Activated T-helper 2 cell treated with anti-CD3 and anti-CD28 coated beads, Interferon-gamma antibody, Interleukin-2, Interleukin-4, amounts not matched to agents 10 μg/mL and 5 μg/mL and 100 μg/mL, durations not matched to agents 14 hours and 24 hours and 36 hours (primary cell): ENCODE measurements at regions not wholly inside any gene's neighbourhood (a gene's known extent, or its start where the extent isn't known, plus 50 kb on each side); places are given as distances from the start of the nearest gene placed in this dataset.
"Not testable (repeated sequence)": the region's sequence is repeated elsewhere in the genome, so short reads cannot be mapped to it uniquely, and the experiment has no call there.

ENCODE experiments used
- DNase-seq: peaks from one replicate; pipeline ENCODE4 v3.0.0; 2021; ENCODE audit warnings: low spot score
- H3K27ac Mint-ChIP-seq: one replicate; pipeline ENCODE4 v1.8.0; 2021; ENCODE audit warnings: mixed read lengths
- H3K27me3 Mint-ChIP-seq: one replicate; pipeline ENCODE4 v1.8.0; 2021; ENCODE audit warnings: low read depth, mixed read lengths
- H3K36me3 Mint-ChIP-seq: one replicate; pipeline ENCODE4 v1.8.0; 2021; ENCODE audit warnings: low read depth, mixed read lengths
- H3K4me1 Mint-ChIP-seq: one replicate; pipeline ENCODE4 v1.8.0; 2021; ENCODE audit warnings: low read depth, mixed read lengths
- H3K4me3 Mint-ChIP-seq: one replicate; pipeline ENCODE4 v1.8.0; 2021; ENCODE audit warnings: low read depth, mild to moderate bottlenecking, moderate library complexity, mixed read lengths
- H3K9me3 Mint-ChIP-seq: one replicate; pipeline ENCODE4 v1.8.0; 2021; ENCODE audit warnings: mixed read lengths
- intact Hi-C: fragments of 100-400 bp; cut with micrococcal nuclease; formaldehyde crosslinking; loops from one replicate; pipeline ENCODE4 v1.15.1; 2023

DNA sequence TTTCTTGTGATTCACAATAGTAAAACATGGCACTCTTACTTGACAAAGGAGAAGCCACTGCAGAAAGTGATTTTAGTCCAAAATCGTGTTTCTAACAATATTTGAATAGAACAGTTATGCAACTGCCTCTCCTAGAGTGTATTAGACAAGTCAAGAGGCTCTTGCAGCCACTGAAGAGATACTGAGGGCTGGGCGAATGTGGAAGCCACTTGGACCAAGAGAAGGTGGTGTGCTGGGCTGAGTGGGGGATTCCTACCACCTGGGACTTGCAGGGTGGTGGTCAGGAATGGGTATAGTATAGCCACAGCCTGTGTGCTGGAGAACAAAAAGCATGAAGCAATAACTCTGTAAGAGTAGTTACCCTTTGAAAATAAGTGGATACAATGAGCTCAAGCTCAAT, 223.8 kb upstream of the DNAJC19 start:
- no peak for DNase-seq
- intact Hi-C loops: no loop called here
- no peaks in the 10 kb centered on the region for H3K36me3 Mint-ChIP-seq
- peaks cover 1% of the 10 kb centered on the region for H3K27me3 Mint-ChIP-seq
- H3K4me1 Mint-ChIP-seq: no peaks in the 10 kb centered on the region
- no peak overlapping the region for H3K4me3 Mint-ChIP-seq
- no peak overlapping the region for H3K27ac Mint-ChIP-seq
- no peaks in the 10 kb centered on the region for H3K9me3 Mint-ChIP-seq

DNA sequence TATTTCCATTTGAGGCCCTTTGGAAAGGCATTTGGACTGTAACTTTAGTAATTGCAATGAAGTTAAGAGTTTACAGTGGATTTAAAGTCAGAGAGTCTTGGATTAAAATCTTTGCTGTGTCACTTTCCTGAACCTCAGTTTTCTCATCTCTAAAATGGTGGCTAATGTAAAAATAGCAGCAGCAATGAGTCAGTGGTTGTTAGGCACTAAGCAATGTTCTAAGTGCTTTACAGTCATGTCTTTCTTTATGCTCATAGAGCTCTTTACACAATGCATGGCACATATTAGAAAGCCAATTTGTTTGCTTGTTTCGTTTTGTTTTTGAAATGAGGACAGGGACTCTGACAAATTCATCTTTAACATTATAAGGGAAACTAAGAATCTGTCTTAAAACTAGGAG, 222.7 kb upstream of the DNAJC19 start:
- intact Hi-C loops: no loop called here
- no peak overlapping the region for H3K27ac Mint-ChIP-seq
- no peak for DNase-seq
- H3K27me3 Mint-ChIP-seq: peaks cover 1% of the 10 kb centered on the region
- H3K4me1 Mint-ChIP-seq: no peaks in the 10 kb centered on the region
- no peaks in the 10 kb centered on the region for H3K36me3 Mint-ChIP-seq
- H3K9me3 Mint-ChIP-seq: no peaks in the 10 kb centered on the region
- H3K4me3 Mint-ChIP-seq: no peak overlapping the region

DNA sequence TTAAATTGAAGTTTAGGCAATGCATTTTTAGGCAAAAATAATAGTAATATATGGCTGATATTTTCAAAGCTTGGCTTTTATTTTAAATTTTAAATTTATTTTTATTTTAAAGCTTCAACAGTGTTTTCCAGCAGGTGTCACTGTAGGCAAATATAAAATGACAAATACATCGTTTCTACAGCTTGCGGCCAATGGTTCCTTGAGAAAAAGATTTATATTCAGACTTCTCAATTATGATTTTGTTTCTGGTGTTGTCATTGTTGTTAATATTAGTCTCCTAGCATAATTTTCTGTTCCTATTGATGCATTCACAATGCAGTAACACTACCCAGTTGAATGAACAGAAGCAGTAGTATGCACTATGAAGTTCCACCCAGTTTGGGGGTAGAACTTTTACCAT, 220.7 kb upstream of the DNAJC19 start:
- Mint-ChIP-seq H3K27me3 (no peaks in the 10 kb centered on the region), H3K27ac (no peak overlapping the region), H3K9me3 (no peaks in the 10 kb centered on the region), H3K36me3 (no peaks in the 10 kb centered on the region), H3K4me3 (no peak overlapping the region), H3K4me1 (no peaks in the 10 kb centered on the region)
- DNase-seq: no peak
- intact Hi-C loops: loop anchor here (2.0 kb wide), 1 partner anchor 491 kb away; no protein-coding TSS in a partner anchor

DNA sequence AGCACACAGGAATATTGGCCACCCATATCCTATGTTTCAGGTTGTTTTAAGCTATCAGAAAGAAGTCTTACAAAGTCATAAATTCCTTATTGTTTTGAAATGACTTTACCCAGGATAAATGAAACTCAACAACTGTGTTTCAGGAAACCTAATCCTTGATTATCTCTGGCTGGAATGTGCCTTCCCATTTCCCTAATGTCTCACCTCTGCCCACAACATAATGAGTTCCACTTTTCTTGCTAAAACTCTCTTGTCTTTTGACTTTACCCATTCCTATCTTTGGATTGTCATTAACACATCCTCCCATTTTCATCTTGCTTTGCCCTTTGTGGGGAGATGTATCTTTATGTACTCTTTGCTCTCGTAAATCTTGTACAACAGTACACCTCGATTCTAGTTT, 200.0 kb upstream of the DNAJC19 start:
- H3K27me3 Mint-ChIP-seq: no peaks in the 10 kb centered on the region
- no peak for DNase-seq
- no peaks in the 10 kb centered on the region for H3K4me1 Mint-ChIP-seq
- H3K4me3 Mint-ChIP-seq: no peak overlapping the region
- intact Hi-C loops: no loop called here
- no peak overlapping the region for H3K27ac Mint-ChIP-seq
- H3K36me3 Mint-ChIP-seq: no peaks in the 10 kb centered on the region
- no peaks in the 10 kb centered on the region for H3K9me3 Mint-ChIP-seq

DNA sequence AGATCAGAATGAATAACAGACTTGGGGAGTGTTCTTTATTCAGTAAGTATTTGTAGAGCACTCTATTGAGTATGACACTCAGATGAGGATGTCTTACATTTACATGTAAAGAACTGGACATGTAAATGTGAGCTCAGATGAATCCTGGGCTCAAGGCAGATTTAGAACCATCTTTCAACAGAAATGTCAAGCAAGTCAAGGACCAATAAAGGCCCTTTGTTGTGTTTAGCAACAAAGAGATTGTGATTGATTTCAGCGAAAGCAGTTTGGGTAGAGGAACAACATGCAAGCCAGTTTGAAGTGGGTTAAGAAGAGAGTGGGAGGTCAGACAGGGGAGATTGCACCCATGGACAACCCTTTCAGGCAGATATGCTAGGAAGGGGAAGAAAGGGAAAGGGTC, 194.2 kb upstream of the DNAJC19 start:
- H3K27me3 Mint-ChIP-seq: no peaks in the 10 kb centered on the region
- no peaks in the 10 kb centered on the region for H3K9me3 Mint-ChIP-seq
- no peaks in the 10 kb centered on the region for H3K4me1 Mint-ChIP-seq
- no peak overlapping the region for H3K4me3 Mint-ChIP-seq
- H3K27ac Mint-ChIP-seq: no peak overlapping the region
- intact Hi-C loops: no loop called here
- no peaks in the 10 kb centered on the region for H3K36me3 Mint-ChIP-seq
- DNase-seq: no peak

DNA sequence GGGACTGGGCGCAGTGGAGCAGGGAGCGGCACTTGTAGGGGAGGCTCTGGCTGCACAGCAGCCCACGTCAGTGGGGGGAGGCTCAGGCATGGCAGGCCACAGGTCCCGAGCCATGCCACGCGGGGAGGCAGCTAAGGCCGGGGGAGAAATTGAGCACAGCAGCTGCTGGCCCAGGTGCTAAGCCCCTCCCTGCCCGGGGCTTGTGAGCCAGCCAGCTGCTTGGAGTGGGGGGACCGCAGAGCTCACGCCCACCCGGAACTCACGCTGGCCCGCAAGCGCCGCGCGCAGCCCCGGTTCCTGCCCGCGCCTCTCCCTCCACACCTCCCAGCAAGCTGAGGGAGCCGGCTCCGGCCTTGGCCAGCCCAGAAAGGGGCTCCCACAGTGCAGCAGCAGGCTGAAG, 193.5 kb upstream of the DNAJC19 start:
- intact Hi-C loops, H3K9me3 Mint-ChIP-seq, H3K36me3 Mint-ChIP-seq, DNase-seq, H3K27ac Mint-ChIP-seq, H3K4me3 Mint-ChIP-seq, H3K27me3 Mint-ChIP-seq, H3K4me1 Mint-ChIP-seq: not testable (repeated sequence)

DNA sequence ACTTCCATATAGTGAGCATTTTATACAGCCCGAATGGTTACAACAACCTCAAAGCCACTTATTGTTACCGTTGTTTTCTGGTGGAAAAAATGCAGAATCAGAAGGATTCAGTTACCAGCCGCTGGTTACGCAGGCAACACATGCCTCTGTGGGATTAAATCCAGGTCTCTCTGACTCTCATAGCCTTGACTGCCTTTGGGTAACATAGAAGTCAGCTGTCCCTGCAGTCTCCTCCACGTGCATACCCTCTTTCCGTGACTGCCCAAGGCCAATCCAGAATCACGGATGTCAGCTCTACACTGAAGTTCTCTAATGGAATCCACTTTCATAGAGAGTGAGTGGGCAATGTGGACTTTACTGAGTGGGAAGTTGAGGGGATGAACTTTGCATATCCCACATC, 189.5 kb upstream of the DNAJC19 start:
- Mint-ChIP-seq H3K9me3 (no peaks in the 10 kb centered on the region), H3K36me3 (no peaks in the 10 kb centered on the region), H3K27ac (no peak overlapping the region), H3K4me3 (no peak overlapping the region), H3K4me1 (no peaks in the 10 kb centered on the region), H3K27me3 (peaks cover 7% of the 10 kb centered on the region)
- intact Hi-C loops: no loop called here
- DNase-seq: no peak

DNA sequence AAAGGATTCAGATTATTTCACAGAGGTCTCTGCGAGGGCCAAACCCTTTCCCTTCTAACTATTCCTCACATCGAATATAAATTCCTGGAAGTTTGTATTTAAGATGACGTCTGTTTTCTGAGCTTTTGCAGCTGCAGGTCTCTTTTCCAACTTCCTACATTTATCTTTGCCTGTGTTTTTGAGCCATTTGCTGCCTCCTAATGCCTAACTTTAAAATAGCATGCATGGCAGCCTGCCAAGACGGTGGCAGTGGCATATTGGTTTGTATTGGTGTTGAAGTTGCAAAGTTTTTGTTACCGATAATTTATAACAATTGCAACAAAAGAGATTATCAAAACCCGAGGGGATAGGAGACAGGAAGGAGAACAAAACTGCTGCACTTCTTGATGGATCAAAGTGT, 187.1 kb upstream of the DNAJC19 start:
- H3K9me3 Mint-ChIP-seq: no peaks in the 10 kb centered on the region
- H3K27ac Mint-ChIP-seq: no peak overlapping the region
- peaks cover 7% of the 10 kb centered on the region for H3K27me3 Mint-ChIP-seq
- no peak overlapping the region for H3K4me3 Mint-ChIP-seq
- no peaks in the 10 kb centered on the region for H3K4me1 Mint-ChIP-seq
- DNase-seq: no peak
- intact Hi-C loops: no loop called here
- no peaks in the 10 kb centered on the region for H3K36me3 Mint-ChIP-seq

DNA sequence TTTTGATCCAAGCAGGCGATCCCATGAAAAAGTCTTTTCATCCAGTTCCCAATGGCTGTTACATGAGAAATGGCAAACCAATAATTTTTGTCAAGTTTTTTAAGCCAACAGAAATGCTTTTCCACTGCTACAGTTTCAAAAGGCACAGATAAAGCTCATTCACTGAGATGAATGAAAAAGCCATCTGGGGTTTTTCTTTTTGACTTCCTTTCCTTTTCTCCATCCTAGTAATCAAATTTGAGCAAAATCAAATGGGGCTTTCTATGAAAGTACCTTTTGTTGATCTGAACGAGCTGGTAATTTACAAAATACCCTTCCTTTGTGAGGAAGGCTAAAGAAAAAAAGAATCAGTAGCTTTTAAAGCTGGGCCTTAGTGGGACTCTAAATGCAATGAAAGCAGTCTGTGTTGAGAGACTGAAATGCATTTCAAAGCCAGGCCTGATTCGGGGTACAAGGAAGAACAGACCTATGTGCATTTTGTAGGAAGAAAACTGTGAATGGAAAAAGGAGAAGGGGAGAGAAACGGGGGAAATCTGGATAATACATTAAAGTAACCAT, 185.2 kb upstream of the DNAJC19 start:
- Mint-ChIP-seq H3K9me3 (no peaks in the 10 kb centered on the region), H3K27ac (no peak overlapping the region), H3K27me3 (peaks cover 7% of the 10 kb centered on the region), H3K36me3 (no peaks in the 10 kb centered on the region), H3K4me1 (no peaks in the 10 kb centered on the region), H3K4me3 (no peak overlapping the region)
- intact Hi-C loops: no loop called here
- DNase-seq: no peak

DNA sequence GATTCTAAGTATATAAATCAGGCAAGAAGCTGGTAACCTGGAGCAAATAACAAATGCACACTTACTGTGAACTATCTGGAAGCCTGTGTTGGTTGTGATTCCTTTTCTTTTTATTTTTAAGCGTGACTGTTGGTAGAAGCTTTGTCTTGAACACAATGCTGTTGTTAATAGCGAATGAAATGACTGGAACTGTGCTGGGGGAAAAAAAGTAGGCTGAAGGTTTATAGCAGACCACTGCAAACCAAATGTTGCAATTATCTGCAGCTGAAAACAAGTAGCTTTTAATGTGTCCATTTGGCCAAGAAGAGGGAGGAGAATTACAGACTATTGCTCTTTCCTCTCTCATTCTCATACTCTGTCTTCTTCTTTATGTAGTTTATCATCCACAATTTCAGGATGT, 184.5 kb upstream of the DNAJC19 start:
- Mint-ChIP-seq H3K4me1 (no peaks in the 10 kb centered on the region), H3K27me3 (peaks cover 7% of the 10 kb centered on the region), H3K9me3 (no peaks in the 10 kb centered on the region), H3K4me3 (no peak overlapping the region), H3K36me3 (no peaks in the 10 kb centered on the region), H3K27ac (no peak overlapping the region)
- no peak for DNase-seq
- intact Hi-C loops: no loop called here

DNA sequence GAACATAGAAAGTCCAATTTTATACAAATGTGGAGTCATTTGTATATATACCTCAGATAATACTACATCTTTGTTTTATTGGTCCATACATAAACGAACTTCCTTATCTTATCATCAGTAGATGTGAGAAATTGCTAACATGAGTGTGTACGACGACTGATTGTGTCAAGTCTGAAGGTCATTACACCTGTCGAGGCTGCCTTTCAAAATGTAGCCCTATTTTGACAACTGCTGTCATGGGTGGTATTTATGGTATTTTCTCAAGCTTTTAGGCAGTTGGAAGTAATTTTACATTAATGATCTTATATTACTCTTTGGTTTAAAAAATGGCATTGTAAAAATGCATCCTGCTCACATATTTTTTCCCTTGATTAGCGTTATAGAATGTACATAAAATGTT, 183.7 kb upstream of the DNAJC19 start:
- Mint-ChIP-seq H3K27me3 (peaks cover 7% of the 10 kb centered on the region), H3K4me1 (no peaks in the 10 kb centered on the region), H3K4me3 (no peak overlapping the region), H3K36me3 (no peaks in the 10 kb centered on the region), H3K27ac (no peak overlapping the region), H3K9me3 (no peaks in the 10 kb centered on the region)
- no peak for DNase-seq
- intact Hi-C loops: no loop called here

DNA sequence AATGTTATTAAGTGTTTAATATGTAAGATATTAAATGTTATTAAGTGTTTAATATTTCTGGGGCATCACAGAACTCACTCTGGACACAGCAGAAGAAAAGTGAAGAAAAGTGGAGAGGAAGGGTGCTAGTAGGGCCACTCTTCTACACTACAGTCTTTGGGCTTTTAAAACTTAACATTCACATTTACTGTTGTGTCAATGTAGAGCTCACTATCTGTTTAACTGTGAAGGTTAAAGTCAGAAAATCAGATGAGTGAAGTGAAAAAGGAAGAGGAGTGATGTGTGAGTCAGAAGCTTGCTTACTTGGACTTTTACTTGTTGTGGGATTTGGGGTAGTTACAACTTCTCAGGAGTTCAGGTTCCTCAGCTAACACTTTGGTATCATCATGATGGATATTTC, 145.3 kb upstream of the DNAJC19 start:
- H3K27ac Mint-ChIP-seq: no peak overlapping the region
- intact Hi-C loops: no loop called here
- no peaks in the 10 kb centered on the region for H3K9me3 Mint-ChIP-seq
- no peaks in the 10 kb centered on the region for H3K27me3 Mint-ChIP-seq
- H3K4me3 Mint-ChIP-seq: no peak overlapping the region
- no peak for DNase-seq
- no peaks in the 10 kb centered on the region for H3K4me1 Mint-ChIP-seq
- H3K36me3 Mint-ChIP-seq: no peaks in the 10 kb centered on the region

DNA sequence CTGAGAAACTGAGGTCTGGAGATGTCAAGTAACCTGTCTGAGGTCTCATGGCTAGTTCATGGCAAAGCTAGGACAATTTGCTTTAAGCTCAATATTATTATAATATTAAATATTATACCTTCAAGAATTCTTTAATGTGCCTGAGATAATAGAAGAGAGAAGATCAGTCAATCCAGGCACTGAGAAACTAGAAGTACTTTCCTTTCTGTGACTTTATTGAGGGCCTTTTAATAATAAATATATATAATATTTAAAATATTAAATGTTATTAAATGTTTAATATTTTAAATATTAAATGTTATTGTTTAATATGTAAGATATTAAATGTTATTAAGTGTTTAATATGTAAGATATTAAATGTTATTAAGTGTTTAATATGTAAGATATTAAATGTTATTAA, 144.3 kb upstream of the DNAJC19 start:
- H3K27me3 Mint-ChIP-seq: no peaks in the 10 kb centered on the region
- no peaks in the 10 kb centered on the region for H3K4me1 Mint-ChIP-seq
- no peak overlapping the region for H3K4me3 Mint-ChIP-seq
- intact Hi-C loops: no loop called here
- H3K9me3 Mint-ChIP-seq: no peaks in the 10 kb centered on the region
- H3K27ac Mint-ChIP-seq: no peak overlapping the region
- no peak for DNase-seq
- H3K36me3 Mint-ChIP-seq: no peaks in the 10 kb centered on the region

DNA sequence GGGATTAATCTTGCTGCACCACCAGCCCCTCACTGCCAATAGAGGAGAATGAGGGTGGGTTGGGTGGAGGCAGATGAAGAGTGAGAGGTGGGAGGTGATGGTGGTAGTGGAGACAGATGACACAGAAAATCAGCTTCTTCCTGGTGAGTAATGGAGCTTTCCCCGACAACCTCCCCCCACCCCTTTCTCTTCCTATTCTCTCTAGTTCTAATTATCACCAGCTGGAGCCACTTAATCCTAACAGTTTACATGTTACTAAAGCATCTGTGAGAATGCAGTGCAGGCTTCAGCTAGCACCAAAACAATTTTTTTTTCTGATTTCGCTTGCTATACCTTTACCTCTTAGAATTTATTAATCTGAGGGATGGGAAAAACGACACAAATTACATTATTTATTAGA, 116.1 kb upstream of the DNAJC19 start:
- no peak for DNase-seq
- Mint-ChIP-seq H3K27me3 (no peaks in the 10 kb centered on the region), H3K4me3 (no peak overlapping the region), H3K27ac (no peak overlapping the region), H3K36me3 (no peaks in the 10 kb centered on the region), H3K9me3 (peaks cover 10% of the 10 kb centered on the region), H3K4me1 (no peaks in the 10 kb centered on the region)
- intact Hi-C loops: no loop called here
